Muscle layer of duodenum (tissue), 2 donors: ENCODE measurements at regions not wholly inside any gene's neighbourhood (a gene's known extent, or its start where the extent isn't known, plus 50 kb on each side); places are given as distances from the start of the nearest gene placed in this dataset.

Source experiments
- H3K27ac ChIP-seq: one replicate; pipeline ENCODE4 v1.7.0; 2013; ENCODE audit warnings: mild to moderate bottlenecking, low read length
- H3K27me3 ChIP-seq: one replicate; pipeline ENCODE4 v1.7.0; 2013; ENCODE audit warnings: low read depth, mild to moderate bottlenecking, control low read depth, low read length
- H3K36me3 ChIP-seq, 2 donors: one replicate each; pipeline ENCODE4 v1.7.0; 2013; ENCODE audit warnings: low read length in 2 of 2, control low read depth in 1 of 2, mild to moderate bottlenecking in 1 of 2; ENCODE audit not compliant: insufficient read depth in 2 of 2, control insufficient read depth in 1 of 2
- H3K4me1 ChIP-seq, 2 donors: one replicate each; pipeline ENCODE4 v1.7.0; 2013; ENCODE audit warnings: low read length in 2 of 2, mild to moderate bottlenecking in 2 of 2, control low read depth in 1 of 2, moderate library complexity in 1 of 2; ENCODE audit not compliant: insufficient read depth in 2 of 2, control insufficient read depth in 1 of 2
- H3K4me3 ChIP-seq, 2 donors: one replicate each; pipeline ENCODE4 v1.7.0; 2013; ENCODE audit warnings: low read length in 2 of 2, low read depth in 1 of 2, mild to moderate bottlenecking in 1 of 2
- H3K9me3 ChIP-seq, 2 donors: one replicate each; pipeline ENCODE4 v1.7.0; 2013; ENCODE audit warnings: low read length in 2 of 2, control low read depth in 1 of 2, mild to moderate bottlenecking in 1 of 2; ENCODE audit not compliant: control insufficient read depth in 1 of 2
- donor health status: healthy.

DNA sequence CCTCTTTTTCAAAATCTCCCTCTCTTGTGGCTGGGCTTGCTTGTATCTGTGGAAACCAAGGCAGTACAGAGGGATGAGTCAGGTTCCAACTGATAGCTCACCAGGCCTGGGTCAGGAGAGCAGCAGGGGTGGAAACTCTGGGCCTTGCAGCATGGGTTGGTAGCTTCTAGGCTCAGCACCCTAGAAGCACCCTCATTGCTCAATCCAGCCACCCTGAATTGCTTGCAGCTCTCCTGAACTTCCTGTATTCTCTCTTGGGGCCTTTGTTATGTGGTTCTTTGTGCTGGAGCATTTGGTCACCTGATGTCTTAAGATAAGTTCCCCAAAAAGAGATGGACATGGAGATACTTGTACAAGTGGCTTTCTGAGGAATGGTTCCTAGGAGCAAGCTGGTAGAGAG, 169.4 kb downstream of the IRX5 start:
- Histone ChIP-seq H3K4me3 (no peak overlapping the region), H3K27ac (no peak overlapping the region), H3K9me3 (peaks cover 3 to 18% of the 10 kb centered on the region in 2 donors), H3K27me3 (no peaks in the 10 kb centered on the region), H3K36me3 (no peaks in the 10 kb centered on the region), H3K4me1 (no peaks in the 10 kb centered on the region)

DNA sequence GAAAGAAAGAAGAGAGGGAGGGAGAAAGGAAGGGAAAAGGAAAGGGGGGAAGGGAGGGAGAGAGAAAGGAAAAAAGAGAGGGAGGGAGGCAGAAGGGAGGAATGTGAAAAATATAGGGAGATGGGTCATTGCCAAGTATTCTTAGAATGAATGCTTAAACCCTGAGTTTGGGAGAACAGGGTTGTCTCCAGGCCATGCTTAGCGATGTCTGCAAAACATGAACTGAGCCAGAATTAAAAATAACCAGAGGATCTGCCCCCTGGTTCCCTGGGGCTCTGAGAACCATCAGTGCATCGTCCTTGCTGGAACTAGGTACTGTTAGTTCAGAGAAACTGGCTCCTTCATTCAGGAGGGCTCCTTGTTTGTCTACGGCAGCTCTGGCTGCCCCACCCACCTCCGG, 170.4 kb downstream of the IRX5 start:
- H3K9me3 ChIP-seq = peaks cover 3 to 18% of the 10 kb centered on the region in 2 donors
- H3K4me1 ChIP-seq = no peaks in the 10 kb centered on the region
- no peaks in the 10 kb centered on the region for H3K36me3 ChIP-seq
- no peaks in the 10 kb centered on the region for H3K27me3 ChIP-seq
- H3K4me3 ChIP-seq = no peak overlapping the region
- no peak overlapping the region for H3K27ac ChIP-seq

DNA sequence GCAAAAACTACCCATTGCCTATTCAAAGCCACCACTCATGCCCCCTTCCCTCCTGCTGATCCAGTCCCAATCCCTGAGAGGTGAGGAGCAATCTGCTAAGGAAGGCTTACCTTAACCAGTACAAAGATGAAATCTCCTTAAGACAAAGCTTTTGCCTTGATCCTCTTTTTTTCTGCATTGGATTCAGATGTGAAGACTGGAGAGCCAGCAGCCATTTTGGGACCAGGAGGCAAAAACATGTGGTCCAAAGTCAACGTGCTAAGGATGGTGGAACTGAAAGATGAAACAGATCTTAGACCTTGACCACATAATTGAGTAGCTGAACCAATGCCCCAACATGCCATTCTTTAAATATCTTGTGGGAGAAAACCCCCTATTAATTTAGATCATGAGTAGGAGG, 171.4 kb downstream of the IRX5 start:
- H3K36me3 ChIP-seq = no peaks in the 10 kb centered on the region
- no peaks in the 10 kb centered on the region for H3K27me3 ChIP-seq

DNA sequence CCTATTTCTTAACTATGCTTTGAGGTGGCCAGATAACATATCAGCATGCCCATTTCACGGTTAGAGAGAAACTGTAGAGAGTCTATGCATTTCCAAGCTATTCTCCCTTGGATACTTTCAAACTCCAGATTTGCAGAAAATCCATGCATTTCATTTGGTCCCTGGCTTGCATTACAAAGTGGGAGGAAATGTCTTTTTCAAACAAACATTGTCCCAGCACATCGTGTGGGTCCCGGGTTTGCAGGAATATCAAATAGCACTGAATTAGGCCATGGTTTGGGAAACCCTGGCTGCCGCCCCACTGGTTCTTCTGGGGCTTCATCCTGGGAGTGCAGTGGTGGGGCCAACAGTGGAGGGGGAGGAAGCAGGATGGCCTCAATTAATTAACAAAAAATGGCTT, 171.9 kb downstream of the IRX5 start:
- Histone ChIP-seq H3K27me3 (no peaks in the 10 kb centered on the region), H3K36me3 (no peaks in the 10 kb centered on the region), H3K9me3 (peaks cover 3 to 18% of the 10 kb centered on the region in 2 donors)

More for the DNA sequence above, 171.4 kb downstream of the IRX5 start:
- Histone ChIP-seq H3K9me3 (peaks cover 3 to 18% of the 10 kb centered on the region in 2 donors), H3K4me3 (no peak overlapping the region), H3K4me1 (no peaks in the 10 kb centered on the region), H3K27ac (no peak overlapping the region)

DNA sequence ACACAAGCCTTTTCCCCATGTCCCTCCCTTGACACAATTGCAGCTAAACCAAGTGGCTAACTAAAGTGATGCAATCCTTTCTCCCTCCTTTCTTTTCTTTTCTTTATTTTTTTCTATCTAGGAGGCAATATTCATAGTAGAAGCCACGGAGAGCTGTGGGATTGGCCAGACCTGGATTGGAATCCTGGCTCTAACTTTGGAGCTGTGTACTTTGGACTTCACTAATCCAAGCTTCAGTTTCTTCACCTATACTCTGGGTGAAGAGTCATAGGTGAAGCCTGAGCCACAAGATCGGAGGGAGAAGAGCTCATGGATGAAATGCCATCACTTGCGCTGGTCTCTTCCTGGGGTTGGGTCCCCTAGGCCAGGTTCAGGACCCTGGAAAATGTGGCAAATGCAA, 177.2 kb downstream of the IRX5 start:
- Histone ChIP-seq H3K36me3 (no peaks in the 10 kb centered on the region), H3K9me3 (no peaks in the 10 kb centered on the region), H3K27me3 (no peaks in the 10 kb centered on the region), H3K4me3 (no peak overlapping the region), H3K4me1 (no peaks in the 10 kb centered on the region), H3K27ac (no peak overlapping the region)

More for the DNA sequence above, 171.9 kb downstream of the IRX5 start:
- no peak overlapping the region for H3K4me3 ChIP-seq
- no peak overlapping the region for H3K27ac ChIP-seq
- no peaks in the 10 kb centered on the region for H3K4me1 ChIP-seq

DNA sequence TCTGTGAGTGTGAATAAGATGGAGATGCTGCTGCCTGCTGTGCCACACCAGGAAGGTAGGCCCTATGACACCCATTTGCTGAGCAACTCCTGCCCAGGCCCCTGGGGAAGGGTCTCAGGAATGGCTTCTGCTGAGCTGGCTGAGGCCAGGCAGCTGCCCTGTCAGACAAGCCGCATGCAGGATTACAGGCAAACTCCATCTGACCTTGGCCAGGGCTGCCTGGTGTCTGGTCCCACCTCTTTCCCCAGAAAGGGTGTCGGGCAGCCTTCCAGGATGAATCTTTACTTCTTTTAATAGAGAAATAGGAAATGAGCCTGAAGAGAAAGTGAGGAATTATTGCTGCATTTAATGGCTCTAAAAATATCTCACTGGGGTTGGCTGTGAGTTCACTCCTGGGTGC, 182.5 kb downstream of the IRX5 start:
- H3K4me3 ChIP-seq = no peak overlapping the region
- H3K9me3 ChIP-seq = no peaks in the 10 kb centered on the region
- no peaks in the 10 kb centered on the region for H3K36me3 ChIP-seq

DNA sequence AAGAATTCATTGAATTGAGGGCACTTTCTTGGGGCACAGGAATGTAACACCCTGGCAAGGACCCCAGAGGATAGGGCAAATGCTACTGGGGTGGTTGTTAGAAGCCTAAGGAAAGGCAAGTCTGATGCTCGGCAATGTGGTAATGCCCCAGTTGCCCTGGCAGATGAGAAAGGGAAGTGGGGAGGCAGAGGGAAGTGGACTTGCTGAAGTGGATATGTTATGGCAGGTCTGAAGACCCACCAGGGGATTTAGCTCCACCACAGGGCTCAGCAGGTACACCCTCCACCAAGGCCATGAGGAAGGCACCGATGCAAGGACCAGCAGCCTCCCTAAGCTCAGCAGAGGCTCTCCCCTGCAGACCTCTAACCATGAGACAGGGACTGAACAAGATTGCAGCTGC, 184.8 kb downstream of the IRX5 start:
- no peaks in the 10 kb centered on the region for H3K36me3 ChIP-seq
- no peaks in the 10 kb centered on the region for H3K4me1 ChIP-seq
- H3K27ac ChIP-seq = no peak overlapping the region
- no peaks in the 10 kb centered on the region for H3K27me3 ChIP-seq
- no peak overlapping the region for H3K4me3 ChIP-seq
- H3K9me3 ChIP-seq = no peaks in the 10 kb centered on the region

More for the DNA sequence above, 182.5 kb downstream of the IRX5 start:
- Histone ChIP-seq H3K27ac (no peak overlapping the region), H3K4me1 (no peaks in the 10 kb centered on the region), H3K27me3 (no peaks in the 10 kb centered on the region)

DNA sequence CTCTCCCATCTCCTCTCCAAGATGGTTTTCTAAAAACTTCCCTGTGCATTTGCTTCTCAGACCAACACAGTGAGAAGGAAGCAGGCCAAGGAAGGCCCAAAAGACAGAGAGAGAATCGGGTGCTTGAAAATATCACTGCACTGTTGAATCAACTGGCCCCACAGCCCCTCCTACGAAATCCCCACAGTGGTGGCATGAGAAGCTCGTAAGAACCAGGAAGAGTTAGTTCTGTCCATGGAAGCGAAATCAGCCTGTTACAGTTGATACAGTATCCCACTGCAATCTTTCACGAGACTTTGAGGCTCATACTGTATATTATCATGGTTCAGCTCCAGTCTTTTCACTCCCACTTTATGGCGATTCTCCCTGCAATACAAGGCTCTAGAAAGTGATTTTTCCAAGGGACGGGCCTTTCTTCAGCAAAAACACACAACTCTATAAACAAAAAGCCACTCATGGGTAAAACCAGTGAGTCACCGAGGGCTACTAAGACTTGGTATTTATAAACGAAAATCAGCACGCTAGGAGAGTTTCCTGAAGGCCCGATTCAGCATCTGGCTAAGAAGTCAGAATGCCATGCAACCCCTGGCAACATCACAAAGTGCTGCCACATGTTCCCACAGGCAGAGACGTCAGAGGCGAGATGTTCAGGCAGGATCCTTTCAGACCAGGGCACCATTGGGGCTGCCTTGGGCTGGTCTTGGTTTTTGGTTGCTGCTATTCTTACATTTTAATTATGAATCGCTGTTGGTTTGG, 185.7 kb downstream of the IRX5 start:
- Histone ChIP-seq H3K4me3 (no peak overlapping the region), H3K4me1 (no peaks in the 10 kb centered on the region), H3K9me3 (no peaks in the 10 kb centered on the region), H3K27ac (no peak overlapping the region), H3K27me3 (no peaks in the 10 kb centered on the region), H3K36me3 (no peaks in the 10 kb centered on the region)

DNA sequence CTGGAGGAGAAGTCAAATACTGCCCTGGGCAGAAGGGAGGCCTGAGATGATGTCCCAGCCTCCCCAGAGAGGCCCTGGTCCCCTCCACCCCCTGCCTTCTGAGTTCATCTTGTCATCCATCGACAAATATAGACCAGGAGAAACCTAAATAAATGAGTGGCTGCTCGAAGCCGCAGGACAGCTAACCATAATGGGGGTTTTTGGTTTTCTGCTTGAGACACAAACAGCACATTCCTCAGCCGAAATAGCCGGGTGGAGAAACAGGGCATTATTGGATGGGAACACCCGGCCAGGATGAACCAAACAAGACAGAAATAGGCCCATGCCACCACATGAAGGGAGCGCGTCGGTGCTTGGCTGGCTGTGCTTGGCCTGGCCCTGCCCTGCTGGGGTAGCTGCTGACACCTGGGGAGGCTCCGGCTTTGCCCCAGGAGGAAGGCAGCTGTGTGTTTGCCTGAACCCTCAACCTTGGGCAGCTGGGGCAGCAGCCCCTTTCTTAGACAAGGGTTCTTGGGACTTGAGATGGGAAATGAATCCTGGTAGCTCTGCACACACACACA, 188.1 kb downstream of the IRX5 start:
- Histone ChIP-seq H3K36me3 (no peaks in the 10 kb centered on the region), H3K9me3 (peaks cover 0 to 11% of the 10 kb centered on the region in 2 donors), H3K4me1 (no peaks in the 10 kb centered on the region), H3K27ac (no peak overlapping the region), H3K27me3 (no peaks in the 10 kb centered on the region), H3K4me3 (no peak overlapping the region)

DNA sequence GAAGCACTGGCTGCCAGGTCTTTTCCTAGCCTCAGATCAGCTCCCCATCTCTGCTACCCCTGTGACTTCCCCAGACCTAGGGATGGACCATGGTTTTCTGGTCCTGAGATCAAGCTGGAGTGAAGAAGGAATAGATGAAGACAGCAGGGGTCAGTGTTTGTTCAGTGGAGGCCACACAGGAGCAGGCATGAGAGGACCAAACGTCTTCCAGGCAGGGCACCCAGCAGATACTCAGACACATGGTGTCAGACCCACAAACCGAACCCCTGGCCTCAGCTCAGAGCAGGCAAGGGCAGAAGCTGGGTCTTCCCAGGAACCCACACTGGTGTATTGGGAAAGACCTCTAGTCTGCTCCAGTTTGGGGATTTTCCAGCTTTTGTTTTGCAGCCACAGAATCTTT, 189.7 kb downstream of the IRX5 start:
- Histone ChIP-seq H3K27me3 (no peaks in the 10 kb centered on the region), H3K27ac (no peak overlapping the region), H3K9me3 (peaks cover 0 to 11% of the 10 kb centered on the region in 2 donors), H3K36me3 (no peaks in the 10 kb centered on the region), H3K4me1 (no peaks in the 10 kb centered on the region), H3K4me3 (no peak overlapping the region)

DNA sequence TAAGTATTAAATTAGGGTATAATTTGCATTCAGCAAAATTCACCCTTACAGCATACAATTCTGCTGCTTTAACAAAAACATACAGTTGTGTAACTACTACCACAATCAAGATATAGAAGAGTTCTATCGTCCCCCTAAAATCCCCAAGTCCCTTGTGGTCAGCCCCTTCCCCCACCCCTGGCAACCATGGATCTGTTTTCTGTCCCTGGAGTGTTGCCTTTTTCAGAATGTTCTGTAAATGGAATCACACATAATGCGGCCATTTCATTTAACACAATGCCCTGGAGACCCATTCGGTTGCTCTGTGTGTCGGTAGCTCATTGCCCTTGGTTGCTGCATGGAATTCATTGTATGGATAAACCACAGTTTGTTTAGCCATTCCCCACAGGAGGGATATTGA, 190.2 kb downstream of the IRX5 start:
- H3K36me3 ChIP-seq = no peaks in the 10 kb centered on the region
- no peaks in the 10 kb centered on the region for H3K27me3 ChIP-seq
- peaks cover 0 to 11% of the 10 kb centered on the region in 2 donors for H3K9me3 ChIP-seq
- H3K4me3 ChIP-seq = no peak overlapping the region
- no peak overlapping the region for H3K27ac ChIP-seq
- H3K4me1 ChIP-seq = no peaks in the 10 kb centered on the region

DNA sequence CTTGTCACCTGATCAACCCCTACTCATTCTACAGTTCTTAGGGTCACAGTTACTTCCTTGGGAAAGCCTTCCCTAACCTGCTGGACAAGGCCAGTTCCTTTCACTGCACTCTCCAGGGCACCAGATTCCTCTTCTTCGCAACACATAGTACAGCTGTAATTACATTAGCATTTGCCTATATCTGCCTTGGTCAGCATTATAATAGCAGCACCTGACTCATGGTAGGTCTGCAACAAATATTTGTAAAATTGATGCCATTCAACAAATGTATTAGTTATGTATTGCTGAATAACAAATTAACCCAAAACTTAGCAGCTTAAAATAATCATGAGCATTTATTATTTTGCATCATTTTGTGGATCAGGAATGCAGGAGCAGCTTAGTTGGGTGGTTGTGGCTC, 193.0 kb downstream of the IRX5 start:
- Histone ChIP-seq H3K4me1 (no peaks in the 10 kb centered on the region), H3K27me3 (no peaks in the 10 kb centered on the region), H3K4me3 (no peak overlapping the region), H3K36me3 (no peaks in the 10 kb centered on the region), H3K9me3 (peaks cover 0 to 11% of the 10 kb centered on the region in 2 donors), H3K27ac (no peak overlapping the region)
